D721Med (cell line): ENCODE measurements at regions not wholly inside any gene's neighbourhood (a gene's known extent, or its start where the extent isn't known, plus 50 kb on each side); places are given as distances from the start of the nearest gene placed in this dataset.

Experiments
- DNase-seq: peaks from one replicate; pipeline ENCODE4 v3.0.0; 2011; ENCODE audit warnings: low spot score; ENCODE audit not compliant: insufficient read length
- FAIRE-seq: peaks from 2 replicates; lab custom pipeline; 2011; peaks lifted over from hg19 to GRCh38; lab: Jason Lieb, UNC
- TF ChIP-seq, protein P1 (sequence below): IDR thresholded peaks from 2 replicates; pipeline ENCODE4 v1.5.1; 2012; ENCODE audit warnings: mild to moderate bottlenecking, control low read depth; ENCODE audit not compliant: insufficient read depth; ENCODE audit errors: missing control alignments

- FAIRE-seq (no peak), DNase-seq (no peak)
- TF ChIP-seq, protein P1, sequence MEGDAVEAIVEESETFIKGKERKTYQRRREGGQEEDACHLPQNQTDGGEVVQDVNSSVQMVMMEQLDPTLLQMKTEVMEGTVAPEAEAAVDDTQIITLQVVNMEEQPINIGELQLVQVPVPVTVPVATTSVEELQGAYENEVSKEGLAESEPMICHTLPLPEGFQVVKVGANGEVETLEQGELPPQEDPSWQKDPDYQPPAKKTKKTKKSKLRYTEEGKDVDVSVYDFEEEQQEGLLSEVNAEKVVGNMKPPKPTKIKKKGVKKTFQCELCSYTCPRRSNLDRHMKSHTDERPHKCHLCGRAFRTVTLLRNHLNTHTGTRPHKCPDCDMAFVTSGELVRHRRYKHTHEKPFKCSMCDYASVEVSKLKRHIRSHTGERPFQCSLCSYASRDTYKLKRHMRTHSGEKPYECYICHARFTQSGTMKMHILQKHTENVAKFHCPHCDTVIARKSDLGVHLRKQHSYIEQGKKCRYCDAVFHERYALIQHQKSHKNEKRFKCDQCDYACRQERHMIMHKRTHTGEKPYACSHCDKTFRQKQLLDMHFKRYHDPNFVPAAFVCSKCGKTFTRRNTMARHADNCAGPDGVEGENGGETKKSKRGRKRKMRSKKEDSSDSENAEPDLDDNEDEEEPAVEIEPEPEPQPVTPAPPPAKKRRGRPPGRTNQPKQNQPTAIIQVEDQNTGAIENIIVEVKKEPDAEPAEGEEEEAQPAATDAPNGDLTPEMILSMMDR: no peak
These were observed 91.2 kb downstream of the ARRDC4 start for GRCh38 chr15:98051734-98052133.

GRCh38 chr15:98057453-98057852 is 97.0 kb downstream of the ARRDC4 start:
- FAIRE-seq (no peak), DNase-seq (no peak)
- TF ChIP-seq, protein P1: no peak

GRCh38 chr15:98062869-98063268 is 102.4 kb downstream of the ARRDC4 start:
- TF ChIP-seq, protein P1: no peak
- FAIRE-seq (no peak), DNase-seq (no peak)

DNA sequence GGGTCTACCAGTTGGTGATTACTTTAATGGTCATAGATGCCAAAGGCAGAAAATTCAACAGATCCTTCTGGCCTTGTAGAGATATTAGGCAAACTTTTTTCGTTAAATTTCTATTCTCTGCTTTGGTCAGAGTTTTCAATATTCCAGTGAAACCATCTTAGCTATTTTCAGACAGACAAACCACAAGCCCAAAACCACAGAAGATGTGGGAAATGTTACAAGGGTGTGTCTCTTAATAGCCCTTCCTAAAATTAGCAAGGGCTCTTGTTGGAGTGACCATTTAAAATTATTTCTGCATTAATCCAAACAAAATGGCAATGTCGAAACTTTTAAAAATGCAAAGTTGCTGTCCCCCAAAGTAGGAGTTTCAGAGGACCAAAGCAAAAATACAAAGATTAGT is 102.8 kb downstream of the ARRDC4 start:
- DNase-seq (no peak), FAIRE-seq (no peak)
- TF ChIP-seq, protein P1: no peak

DNA sequence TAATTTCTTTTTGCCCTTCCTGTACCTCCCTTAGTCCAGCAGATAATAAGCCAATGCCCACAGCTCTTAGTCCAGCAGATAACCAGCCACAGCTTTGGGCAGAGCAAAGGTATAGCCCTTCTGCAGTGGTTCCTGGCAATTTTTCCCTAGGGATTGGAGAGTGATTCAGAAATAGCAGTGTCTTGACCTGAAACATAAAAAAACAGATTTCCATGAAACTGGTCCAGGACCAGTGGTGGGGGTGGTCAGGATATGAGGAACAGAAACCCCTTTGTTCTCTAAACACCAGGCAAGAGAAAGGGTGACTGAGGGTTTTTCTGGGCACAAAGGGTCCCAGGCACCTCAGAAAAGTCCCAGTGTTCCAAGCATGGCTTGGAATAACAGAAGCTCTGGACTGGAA is 103.4 kb downstream of the ARRDC4 start:
- DNase-seq (no peak), FAIRE-seq (no peak)
- TF ChIP-seq, protein P1: no peak

GRCh38 chr15:98067339-98067738 is 106.8 kb downstream of the ARRDC4 start:
- TF ChIP-seq, protein P1: no peak
- no peak for FAIRE-seq
- DNase-seq: no peak

DNA sequence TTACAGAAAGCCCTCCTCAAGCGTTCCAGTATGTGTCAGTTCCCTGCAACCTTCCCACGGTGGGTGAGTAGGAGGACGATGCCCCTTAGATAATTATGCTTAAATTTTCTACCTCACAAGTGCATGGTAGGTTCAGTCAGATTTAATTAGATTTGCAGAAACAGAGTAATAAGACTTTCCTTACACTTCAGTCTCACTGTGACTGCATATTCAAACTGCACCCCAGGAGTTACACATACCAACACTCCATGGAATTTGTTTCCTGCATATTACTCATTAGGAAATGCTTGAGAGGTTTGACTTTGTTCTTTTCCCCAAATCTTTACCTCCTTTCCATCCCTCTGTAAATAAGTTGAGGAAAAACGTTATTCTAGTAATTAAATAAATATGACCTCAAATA is 108.8 kb downstream of the ARRDC4 start:
- DNase-seq (no peak), FAIRE-seq (no peak)

More for the DNA sequence above, 108.8 kb downstream of the ARRDC4 start:
- TF ChIP-seq, protein P1: no peak
